Adipose tissue (tissue), 3 donors: ENCODE measurements at regions not wholly inside any gene's neighbourhood (a gene's known extent, or its start where the extent isn't known, plus 50 kb on each side); places are given as distances from the start of the nearest gene placed in this dataset.

ENCODE experiments used
- H3K27ac ChIP-seq: one replicate; pipeline ENCODE4 v1.5.1; 2013; ENCODE audit warnings: low read depth, low read length
- WGBS, 3 donors: extraction: QIAGEN DNeasy Blood & Tissue Kit; methylation state at CpG; one replicate each; pipeline ENCODE4 v1.1.7; 2013; 5-methylcytosine and 5-hydroxymethylcytosine counted together
- donor health status: healthy with polysubstance abuse.
- donor health status: Bipolar disorder and iron deficiency.
- donor health status: healthy.

DNA sequence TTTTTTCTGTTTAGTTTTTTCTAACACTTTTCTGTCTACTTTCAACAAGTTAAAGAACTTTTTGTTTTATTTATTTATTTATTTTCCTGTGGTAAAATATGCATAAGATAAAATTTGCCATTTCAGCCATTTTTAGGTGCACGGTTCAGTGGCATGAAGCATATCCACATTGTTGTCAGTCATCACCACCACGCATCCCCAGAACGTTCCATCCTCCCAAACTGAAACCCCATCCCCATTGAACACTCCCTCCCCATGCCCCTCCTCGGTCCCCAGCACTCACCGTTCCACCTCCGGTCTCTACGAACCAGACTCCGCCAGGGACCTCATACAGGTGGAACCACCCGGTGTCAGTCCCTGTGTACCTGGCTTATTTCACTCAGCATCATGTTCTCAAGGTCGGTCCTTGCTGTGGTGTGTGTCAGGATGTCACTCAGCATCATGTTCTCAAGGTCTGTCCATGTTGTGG is 118.1 kb downstream of the SIK1 start:
- 84 to 92% (median 87%) methylated on average over 10 of the region's 10 CpGs for WGBS, 3 donors

DNA sequence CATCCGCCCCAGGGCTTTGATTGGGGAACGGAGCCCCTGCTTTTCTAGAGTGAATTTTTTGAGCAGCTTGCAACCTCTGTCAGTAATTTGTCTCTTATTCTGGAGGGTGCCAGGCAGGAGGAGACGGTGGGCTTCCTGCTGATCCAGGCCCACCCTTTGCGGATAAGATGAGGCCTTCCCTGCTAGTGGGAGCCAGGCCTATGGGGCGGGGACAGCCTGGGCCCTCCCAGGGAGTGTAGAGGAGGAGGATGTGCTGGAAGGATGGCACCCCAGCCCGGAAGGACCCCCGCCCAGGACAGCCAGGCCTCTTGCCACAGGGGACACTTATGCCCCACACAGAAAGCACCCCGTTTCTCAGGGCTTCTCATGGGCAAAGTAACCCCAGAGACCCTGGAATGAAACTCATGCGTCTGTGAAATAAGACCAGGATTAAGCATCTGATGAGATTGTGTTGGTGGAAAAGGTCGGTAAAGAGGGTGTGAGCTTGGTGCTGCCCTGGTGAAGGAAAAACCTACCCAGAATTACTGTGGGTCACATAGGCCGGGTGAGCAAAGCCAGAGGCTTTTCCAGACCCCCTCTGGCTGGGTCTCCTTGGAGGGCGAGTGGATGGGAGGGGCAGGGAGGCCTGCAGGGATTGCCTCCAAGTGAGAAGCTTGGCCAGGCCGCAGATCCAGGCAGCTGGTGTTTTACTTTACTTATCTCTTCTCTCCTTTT is 118.7 kb downstream of the SIK1 start:
- 78 to 83% (median 83%) methylated on average over 13 of the region's 13 CpGs for WGBS, 3 donors

More for the DNA sequence above, 118.1 kb downstream of the SIK1 start:
- H3K27ac ChIP-seq = no peak overlapping the region

DNA sequence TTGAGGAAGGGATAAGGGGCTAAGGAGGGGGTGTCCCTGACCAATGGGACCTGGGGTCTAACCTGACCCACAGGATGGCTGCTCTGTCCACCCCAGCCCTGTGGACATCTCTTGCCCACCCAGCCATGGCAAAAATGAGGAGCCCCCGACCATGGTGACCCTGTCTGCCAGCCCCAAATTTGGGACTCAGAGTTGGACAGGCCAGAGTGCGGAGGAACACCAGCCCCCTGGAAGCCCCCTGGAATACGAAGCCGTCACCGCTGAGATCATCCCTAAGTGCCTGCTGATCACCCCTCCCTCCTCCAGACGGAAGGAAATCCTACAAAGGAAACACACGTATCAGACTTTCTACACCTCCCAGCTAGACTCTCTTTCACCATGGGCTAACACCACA is 119.3 kb downstream of the SIK1 start:
- 61 to 80% (median 70%) methylated on average over 7 of the region's 7 CpGs for WGBS, 3 donors

More for the DNA sequence above, 118.7 kb downstream of the SIK1 start:
- no peak overlapping the region for H3K27ac ChIP-seq

DNA sequence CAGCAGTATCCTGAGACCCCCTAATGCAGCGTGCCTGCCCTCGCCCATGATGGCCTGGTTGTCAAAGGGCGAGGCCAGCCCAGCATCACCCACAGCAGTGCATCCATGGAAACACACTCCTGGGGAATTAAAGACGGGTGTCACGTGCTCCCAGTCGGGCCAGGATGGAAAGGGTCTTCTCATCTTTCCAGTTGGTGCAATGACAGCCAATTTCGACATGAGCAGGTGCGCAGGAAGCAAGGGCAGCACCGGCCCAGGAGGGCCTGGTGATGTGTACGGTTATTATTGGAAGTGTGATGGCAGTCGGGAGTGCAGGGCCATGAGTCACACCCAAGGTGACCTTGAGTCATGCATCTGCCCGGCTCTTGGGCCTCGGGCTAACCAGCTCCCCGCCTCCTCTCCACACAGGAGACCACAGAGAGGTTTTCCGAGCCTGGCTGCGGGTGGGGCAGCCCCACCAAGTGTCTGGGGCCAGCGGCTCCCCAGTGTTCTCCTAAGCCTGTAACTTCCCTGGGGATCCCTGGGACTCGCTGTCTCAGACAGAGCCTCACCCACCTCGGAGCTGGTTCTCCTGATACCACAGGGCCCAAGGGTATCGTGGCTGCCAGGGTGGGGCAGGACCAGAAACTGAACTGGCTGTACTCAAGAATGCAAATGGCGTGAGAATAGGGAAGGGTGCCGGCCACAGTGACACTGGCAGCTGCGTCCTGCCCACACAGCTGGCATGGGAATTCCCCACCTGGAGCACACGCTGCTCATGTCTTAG is 119.8 kb downstream of the SIK1 start:
- 72 to 81% (median 78%) methylated on average over 24 of the region's 24 CpGs for WGBS, 3 donors
- H3K27ac ChIP-seq = no peak overlapping the region

More for the DNA sequence above, 119.3 kb downstream of the SIK1 start:
- H3K27ac ChIP-seq = no peak overlapping the region

DNA sequence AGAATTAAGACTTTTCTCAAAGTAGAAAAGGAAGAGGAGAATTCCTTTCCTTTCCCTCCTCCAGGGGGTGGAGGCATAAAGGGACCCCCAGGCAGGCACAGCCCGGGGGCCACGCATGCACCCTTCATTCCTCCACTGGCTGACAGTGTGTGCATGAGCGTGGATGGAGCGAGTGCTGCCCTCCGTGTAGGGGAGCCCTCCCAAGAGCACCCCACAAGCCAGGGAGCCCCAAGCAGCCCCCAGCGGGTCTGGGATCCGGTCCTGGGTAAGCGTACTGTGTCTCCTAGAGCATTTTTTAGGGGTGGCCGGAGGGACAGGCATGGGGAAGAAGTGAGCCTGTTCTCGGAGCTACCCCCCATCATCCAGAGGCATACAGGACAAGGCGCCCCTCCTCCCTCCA is 120.5 kb downstream of the SIK1 start:
- WGBS, 3 donors = 89 to 97% (median 91%) methylated on average over 11 of the region's 11 CpGs
- no peak overlapping the region for H3K27ac ChIP-seq

DNA sequence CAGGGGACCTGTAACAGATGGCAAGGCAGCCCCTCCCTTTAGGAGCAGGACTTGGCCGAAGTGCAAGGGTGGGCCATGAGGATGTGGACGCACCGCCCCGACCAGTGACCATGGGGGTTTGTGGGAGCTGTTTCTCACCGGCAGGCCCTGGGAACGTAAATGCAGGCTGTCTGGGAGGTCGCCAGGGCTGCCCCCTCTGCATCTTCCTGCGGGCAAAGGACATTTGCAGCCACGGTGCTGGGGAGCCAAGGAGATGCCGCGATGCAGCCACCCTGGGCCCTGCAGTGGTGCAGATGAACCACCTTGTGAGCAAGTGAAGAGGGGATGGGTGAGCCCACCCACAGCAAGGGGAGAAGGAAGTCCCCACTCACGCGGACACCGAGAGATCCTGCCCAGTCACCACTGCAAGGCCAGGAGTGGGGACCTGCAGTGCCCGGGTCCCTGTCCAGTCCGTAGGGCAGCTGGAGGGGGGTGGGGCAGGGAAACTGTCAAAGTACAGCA is 121.1 kb downstream of the SIK1 start:
- WGBS, 3 donors = 84 to 92% (median 86%) methylated on average over 16 of the region's 16 CpGs
- no peak overlapping the region for H3K27ac ChIP-seq

DNA sequence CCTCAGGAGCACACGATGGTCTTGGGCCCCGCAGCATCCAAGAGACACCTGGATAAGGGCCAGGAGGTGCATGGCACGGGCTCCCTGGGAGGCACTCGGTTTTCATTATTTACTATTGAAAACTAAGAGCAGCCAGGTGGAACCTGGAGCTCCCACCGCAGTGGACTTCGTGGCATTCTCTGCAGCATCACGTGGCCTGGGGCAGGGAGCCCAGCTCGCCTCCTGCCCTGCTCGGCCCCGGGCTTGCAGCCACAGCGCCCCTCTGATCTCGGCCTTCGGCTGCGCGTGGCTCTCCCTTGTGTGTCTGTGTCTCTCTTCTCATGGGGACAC is 121.6 kb downstream of the SIK1 start:
- 73 to 91% (median 88%) methylated on average over 15 of the region's 15 CpGs for WGBS, 3 donors
- H3K27ac ChIP-seq = no peak overlapping the region

DNA sequence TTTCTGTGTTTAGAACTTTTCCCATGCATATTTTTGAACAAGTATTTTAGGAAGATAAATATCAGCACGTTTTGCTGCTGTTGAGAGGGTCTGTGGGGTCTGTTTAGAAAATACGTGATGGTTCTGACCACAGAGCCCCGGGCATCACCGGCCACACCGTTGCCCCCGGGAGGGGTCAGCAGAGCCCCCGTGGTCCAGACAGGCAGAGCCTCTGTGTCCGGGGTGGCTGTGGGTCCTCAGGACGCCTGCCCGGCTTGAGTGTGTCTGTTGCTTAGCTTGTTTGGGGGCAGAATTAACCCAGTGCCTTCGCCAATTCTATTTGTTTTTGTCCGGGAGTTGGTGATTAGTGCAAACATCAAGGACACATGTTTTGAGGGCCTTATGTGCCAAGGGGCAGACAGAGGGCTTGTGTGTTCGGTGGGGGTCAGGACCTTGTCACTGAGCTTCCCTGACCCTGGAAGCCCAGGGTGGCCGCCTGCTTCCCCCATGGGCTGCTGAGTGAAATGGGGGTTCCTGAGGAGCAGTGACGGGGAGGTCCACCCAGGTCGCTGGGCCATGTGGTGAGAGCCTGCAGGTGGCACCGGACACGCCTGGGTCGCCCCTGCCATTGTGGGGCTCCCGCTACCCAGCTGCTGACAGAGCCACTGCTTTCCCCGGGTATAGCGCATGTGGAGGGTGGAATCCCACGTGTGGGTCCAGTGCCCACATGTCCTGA is 122.2 kb downstream of the SIK1 start:
- 80 to 85% (median 85%) methylated on average over 23 of the region's 23 CpGs for WGBS, 3 donors
- no peak overlapping the region for H3K27ac ChIP-seq

DNA sequence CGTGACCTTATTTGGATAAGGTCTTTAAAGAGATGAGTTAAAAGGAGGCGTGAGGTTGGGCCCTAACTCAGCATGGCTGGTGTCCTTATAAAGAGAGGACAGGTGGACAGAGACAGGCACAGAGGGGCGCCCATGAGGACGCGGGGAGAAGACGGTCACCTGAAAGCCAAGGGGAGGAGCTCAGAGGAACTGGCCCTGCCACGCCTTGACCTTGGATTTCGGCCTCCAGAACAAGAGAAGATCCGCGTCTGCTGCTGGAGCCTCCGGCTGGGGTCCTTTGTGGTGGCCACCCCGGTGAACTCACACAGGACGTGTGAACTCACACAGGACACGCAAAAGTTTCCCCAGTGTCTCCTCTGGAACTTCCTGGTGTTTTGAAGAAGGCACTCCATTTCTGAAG is 122.7 kb downstream of the SIK1 start:
- 83 to 90% (median 86%) methylated on average over 14 of the region's 14 CpGs for WGBS, 3 donors
- H3K27ac ChIP-seq = no peak overlapping the region

DNA sequence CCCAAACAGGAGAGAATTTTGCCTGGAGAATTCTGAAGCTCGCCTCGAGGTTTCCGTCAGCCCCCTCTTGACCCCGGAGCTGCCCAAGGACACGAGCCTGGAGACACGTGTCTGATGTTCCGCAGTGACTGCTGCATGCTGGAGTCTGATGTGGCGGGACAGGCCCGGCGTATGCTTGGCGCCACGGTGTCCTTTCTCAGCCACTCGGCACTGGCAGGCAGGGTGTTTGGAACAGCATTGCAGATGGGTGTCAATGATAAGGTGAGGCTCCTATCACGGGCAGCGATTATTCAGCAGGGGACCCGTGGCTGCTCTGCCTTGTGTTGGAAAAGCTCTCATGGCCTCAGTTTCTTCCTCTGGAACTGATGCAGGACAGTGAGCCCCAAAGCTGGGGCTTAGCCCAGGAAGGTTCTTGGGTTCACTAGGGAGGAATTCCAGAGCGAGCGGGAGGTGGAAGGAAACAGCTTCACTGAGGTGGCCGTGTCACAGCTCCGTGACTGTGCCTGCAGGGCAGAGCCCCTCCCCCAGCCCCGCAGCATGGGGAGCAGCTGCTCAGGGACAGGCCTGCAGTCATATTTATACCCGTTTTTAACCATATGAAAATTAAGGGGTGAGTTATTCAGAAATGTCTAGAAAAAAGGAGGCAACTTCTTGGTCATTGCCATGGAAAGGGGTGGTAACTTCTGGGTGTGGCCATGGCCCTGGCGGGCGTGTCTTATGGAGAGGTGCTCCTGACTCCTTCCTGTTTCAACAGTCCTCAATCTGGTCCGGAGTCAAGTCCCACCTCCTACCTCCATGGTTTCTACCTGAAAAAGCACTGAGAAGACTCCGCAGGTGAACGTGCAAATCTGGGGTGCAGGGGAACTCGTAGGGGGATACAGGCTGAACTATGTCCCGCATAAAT is 123.4 kb downstream of the SIK1 start:
- WGBS, 3 donors = 76 to 80% (median 78%) methylated on average over 29 of the region's 29 CpGs
- no peak overlapping the region for H3K27ac ChIP-seq

DNA sequence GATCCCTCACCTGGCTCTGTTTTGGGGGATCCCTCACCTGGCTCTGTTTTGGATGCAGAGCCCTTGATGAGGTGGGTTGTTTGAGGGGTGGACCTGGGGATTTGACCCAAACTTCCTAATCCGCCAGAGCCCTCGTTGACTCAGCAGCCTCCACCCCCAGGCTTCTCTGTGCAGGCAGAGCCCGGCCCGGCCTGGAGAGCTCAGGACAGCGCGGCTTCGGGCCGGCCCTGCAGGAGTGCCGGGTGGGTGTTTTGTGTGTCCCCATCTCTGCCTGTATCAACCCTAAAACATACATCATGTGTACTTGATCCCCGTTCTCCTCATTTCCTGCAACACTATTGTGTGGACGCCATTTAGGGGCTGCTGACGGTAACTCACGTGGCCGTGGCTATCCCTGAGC is 124.2 kb downstream of the SIK1 start:
- H3K27ac ChIP-seq = no peak overlapping the region
- 80 to 82% (median 82%) methylated on average over 14 of the region's 14 CpGs for WGBS, 3 donors

DNA sequence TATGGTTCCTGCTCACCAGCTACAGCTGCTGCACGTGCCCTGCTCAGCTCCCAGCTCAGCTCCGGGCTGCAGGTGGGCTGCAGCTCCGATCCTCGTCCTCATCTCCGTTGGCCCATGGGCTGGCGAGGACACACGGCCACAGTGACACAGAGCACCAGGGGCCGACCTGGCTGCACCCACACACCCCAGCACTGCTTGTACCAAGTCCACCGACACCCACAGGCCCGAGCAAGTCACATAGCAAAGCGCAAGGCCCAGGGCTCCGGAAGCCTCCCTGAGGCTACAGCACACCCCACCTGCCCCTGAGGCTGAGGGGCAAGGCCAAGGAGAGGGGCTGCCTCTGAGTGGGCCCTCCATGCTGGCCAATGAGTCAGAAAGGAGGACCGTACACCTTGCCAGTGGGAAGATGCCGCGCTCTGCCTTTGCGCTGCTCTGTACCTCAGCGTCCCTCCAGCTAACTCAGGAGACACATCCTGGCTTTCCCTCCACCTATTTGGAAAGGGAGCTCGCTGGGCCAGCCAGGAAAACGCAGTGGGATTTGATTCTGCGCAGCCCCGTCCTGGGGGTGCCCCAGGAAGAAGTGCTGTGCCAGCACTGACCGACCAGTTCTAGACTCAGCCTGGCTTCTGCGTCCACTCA is 124.8 kb downstream of the SIK1 start:
- no peak overlapping the region for H3K27ac ChIP-seq
- WGBS, 3 donors = 92 to 95% (median 94%) methylated on average over 23 of the region's 23 CpGs

DNA sequence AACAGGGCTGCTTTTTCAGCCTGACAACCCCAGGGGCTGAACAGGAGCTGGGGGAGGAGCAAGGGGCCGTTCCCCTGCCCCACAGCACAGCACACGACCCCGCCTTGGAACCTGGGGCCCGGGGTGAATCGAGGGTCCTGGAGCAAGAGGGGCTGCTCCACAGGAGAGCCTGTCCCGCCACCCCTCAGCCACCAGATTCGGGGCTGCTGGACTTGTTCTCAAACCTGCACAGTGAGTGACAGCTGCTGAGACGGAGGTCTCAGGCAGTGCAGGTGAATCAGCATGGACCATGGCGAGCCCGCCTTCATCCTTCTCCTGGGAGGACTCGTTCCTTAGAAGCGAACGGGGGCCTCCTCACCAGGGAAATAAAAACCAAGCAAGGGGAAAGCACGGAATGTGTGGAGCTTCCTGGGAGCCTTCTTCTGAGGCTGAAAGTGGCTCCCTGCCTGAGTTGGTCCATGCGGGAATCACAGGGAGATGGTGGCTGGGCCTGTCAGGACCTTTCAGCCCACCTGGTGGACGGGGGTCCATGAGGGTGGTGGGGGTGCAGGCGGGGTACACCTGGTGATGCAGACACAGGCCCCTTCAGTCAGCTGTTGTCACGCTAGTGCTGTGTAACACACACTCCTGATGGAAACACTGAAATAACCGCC is 125.4 kb downstream of the SIK1 start:
- no peak overlapping the region for H3K27ac ChIP-seq
- 86 to 90% (median 86%) methylated on average over 19 of the region's 19 CpGs for WGBS, 3 donors

DNA sequence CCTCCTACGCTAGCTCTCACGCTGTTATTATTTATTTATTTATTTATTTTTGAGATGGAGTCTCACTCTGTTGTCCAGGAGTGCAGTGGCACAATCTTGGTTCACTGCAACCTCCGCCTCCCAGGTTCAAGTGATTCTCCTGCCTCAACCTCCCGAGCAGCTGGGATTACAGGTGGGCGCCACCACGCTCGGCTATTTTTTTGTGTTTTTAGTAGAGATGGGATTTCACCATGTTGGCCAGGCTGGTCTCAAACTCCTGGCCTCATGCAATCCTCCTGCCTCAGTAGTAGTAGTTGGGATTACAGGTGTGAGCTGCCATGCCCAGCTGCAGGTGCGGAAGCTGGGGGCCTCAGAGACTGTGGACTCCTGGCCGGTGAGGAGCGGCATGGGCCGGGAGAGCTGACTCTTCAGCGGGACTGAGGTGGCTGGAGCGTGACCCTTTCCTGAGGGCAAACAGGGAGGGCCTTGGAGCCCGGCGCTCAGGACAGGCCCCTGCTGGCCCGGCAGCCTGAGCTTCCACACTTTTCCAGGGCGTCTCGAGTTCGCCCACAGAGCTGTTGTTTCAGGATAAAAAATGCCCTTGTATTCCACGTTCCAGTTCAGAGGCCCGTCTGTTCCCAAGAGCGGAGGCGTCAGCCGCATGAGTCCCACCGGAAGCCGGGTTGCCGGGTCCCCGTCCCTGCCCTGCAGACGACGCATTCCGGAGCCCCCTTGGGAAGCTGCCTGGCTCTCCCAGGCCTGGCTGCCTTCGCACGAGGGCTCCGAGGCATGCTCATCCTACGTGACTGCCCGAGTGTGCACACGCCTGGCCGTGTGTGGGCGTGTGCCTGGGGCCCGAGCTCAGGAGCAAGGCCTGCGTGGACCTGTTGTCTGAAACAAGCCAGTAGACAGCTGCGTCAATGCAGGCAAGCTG is 126.2 kb downstream of the SIK1 start:
- 62 to 91% (median 81%) methylated on average over 40 to 42 of the region's 42 CpGs for WGBS, 3 donors
- no peak overlapping the region for H3K27ac ChIP-seq

DNA sequence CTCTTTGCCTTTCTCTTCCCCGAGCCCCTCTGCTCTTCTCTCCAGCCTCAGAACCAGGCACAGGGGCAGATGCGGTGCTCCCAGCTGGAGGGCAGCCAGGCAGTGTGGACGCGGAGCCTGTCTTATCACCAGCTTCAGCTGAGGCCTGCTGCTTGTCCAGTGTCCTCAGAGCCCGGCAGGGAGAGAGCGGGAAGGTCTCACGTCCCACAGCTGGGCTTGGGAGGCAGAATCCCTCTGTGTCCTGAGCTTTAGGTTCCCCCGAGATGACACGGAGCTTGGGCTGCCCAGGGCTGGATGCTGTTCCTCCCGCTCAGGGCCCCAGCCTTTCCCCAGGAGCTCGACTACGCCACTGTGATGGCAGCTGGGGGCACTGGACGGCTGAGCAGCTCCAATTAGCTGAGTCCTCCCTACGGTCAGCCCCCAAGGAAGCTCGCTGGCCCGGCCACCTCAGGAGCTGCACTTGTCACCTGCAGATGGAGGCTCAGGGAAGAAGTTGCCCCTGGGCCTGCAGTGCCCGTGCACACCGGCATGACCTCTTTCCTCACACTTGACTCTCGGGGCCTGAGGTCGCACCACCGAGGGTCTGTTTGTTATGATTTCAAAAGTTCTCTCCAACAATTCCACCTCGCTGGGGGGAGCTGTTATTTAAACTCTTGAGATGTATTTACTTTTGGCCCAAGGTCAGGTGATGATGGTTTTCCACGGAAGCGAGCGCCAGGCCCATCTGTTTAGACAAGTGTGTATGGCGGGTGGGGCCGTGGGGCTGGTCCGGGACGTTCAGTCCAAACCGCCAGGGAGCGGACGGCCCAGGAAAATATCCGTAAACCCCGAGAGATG is 127.3 kb downstream of the SIK1 start:
- 58 to 78% (median 77%) methylated on average over 34 of the region's 34 CpGs for WGBS, 3 donors
- no peak overlapping the region for H3K27ac ChIP-seq
